Left ventricle myocardium superior (tissue), 1 donor: ENCODE measurements at regions not wholly inside any gene's neighbourhood (a gene's known extent, or its start where the extent isn't known, plus 50 kb on each side); places are given as distances from the start of the nearest gene placed in this dataset.
"Not testable (repeated sequence)": the region's sequence is repeated elsewhere in the genome, so short reads cannot be mapped to it uniquely, and the experiment has no call there.

ENCODE experiments used
- ATAC-seq: fragments of 200-7000 bp; cut with Tn5 transposase; one replicate; pipeline ENCODE4 v1.9.1; 2020; ENCODE audit warnings: mild to moderate bottlenecking, moderate library complexity
- DNase-seq: peaks from one replicate; pipeline ENCODE4 v3.0.0-alpha.2; 2020
- intact Hi-C: fragments of 100-400 bp; cut with micrococcal nuclease; formaldehyde crosslinking; loops from one replicate; pipeline ENCODE4 v1.11.0; 2022
- donor health status: DM: no; HTN: yes; CAD: no; lungs with severe emphysema.

GRCh38 chr10:21369697-21370096 is 155.8 kb downstream of the SKIDA1 start:
- no peak for DNase-seq
- no peak for ATAC-seq
- intact Hi-C loops, result no loop called here

- ATAC-seq, result no peak
- intact Hi-C loops, result no loop called here
- DNase-seq, result no peak
Measured at GRCh38 chr10:21368728-21369425, 156.6 kb downstream of the SKIDA1 start.

GRCh38 chr10:21368022-21368582 is 157.4 kb downstream of the SKIDA1 start:
- no peak for ATAC-seq
- DNase-seq, result no peak
- intact Hi-C loops, result no loop called here

- DNase-seq, ATAC-seq, intact Hi-C loops: not testable (repeated sequence)
Measured at GRCh38 chr10:21366108-21366507, 159.4 kb downstream of the SKIDA1 start.

GRCh38 chr10:21364196-21365114 is 161.0 kb downstream of the SKIDA1 start:
- intact Hi-C loops, result no loop called here
- DNase-seq (peak; percentile 34), ATAC-seq (peak; percentile 81)

- DNase-seq (no peak), ATAC-seq (no peak)
- intact Hi-C loops, result no loop called here
Measured at GRCh38 chr10:21363731-21364104, 161.8 kb downstream of the SKIDA1 start.

GRCh38 chr10:21363092-21363730 is 162.3 kb downstream of the SKIDA1 start:
- intact Hi-C loops, result no loop called here
- no peak for DNase-seq
- no peak for ATAC-seq

- intact Hi-C loops, result no loop called here
- no peak for ATAC-seq
- no peak for DNase-seq
Measured at GRCh38 chr10:21359202-21359601, 166.3 kb downstream of the SKIDA1 start.

- ATAC-seq, result no peak
- intact Hi-C loops, result no loop called here
- no peak for DNase-seq
Measured at GRCh38 chr10:21355591-21356011, 169.9 kb downstream of the SKIDA1 start.

GRCh38 chr10:21352886-21353285 is 172.6 kb downstream of the SKIDA1 start:
- no peak for DNase-seq
- ATAC-seq, result no peak

GRCh38 chr10:21351594-21351993 is 173.9 kb downstream of the SKIDA1 start:
- ATAC-seq, intact Hi-C loops, DNase-seq: not testable (repeated sequence)

More at GRCh38 chr10:21352886-21353285, 172.6 kb downstream of the SKIDA1 start:
- intact Hi-C loops, result no loop called here

- ATAC-seq (no peak), DNase-seq (no peak)
- intact Hi-C loops, result no loop called here
Measured at GRCh38 chr10:21349912-21350286, 175.6 kb downstream of the SKIDA1 start.

- intact Hi-C loops, result no loop called here
- no peak for ATAC-seq
Measured at GRCh38 chr10:21347785-21348170, 177.7 kb downstream of the SKIDA1 start.

GRCh38 chr10:21347043-21347784 is 178.3 kb downstream of the SKIDA1 start:
- intact Hi-C loops, result no loop called here
- DNase-seq (no peak), ATAC-seq (no peak)

More at GRCh38 chr10:21347785-21348170, 177.7 kb downstream of the SKIDA1 start:
- DNase-seq, result no peak

- ATAC-seq (no peak), DNase-seq (no peak)
- intact Hi-C loops, result no loop called here
Measured at GRCh38 chr10:21343087-21343486, 182.4 kb downstream of the SKIDA1 start.

GRCh38 chr10:21342499-21342898 is 183.0 kb downstream of the SKIDA1 start:
- ATAC-seq, DNase-seq, intact Hi-C loops: not testable (repeated sequence)

GRCh38 chr10:21340331-21340730 is 185.2 kb downstream of the SKIDA1 start:
- DNase-seq (no peak), ATAC-seq (no peak)
- intact Hi-C loops, result no loop called here

- intact Hi-C loops, result no loop called here
- DNase-seq (no peak), ATAC-seq (no peak)
Measured at GRCh38 chr10:21337171-21337792, 188.2 kb downstream of the SKIDA1 start.
